Transverse colon (tissue), 4 donors: ENCODE measurements at regions not wholly inside any gene's neighbourhood (a gene's known extent, or its start where the extent isn't known, plus 50 kb on each side); places are given as distances from the start of the nearest gene placed in this dataset.

Experiments
- CTCF ChIP-seq, 5 experiments: fragments of 200-600 bp in 3 of 5; fragments of 450-650 bp in 2 of 5; sonication (generic) in 3 of 5; IDR thresholded peaks; 1 replicate in 2 of 5; 2 replicates in 3 of 5; pipeline ENCODE4 v1.5.1; 2016 to 2017; ENCODE audit warnings: antibody characterized with exemption in 5 of 5, inconsistent platforms in 3 of 5, mild to moderate bottlenecking in 2 of 5, moderate library complexity in 1 of 5
- EP300 ChIP-seq: sonication (generic); formaldehyde crosslinking; IDR thresholded peaks from one replicate; pipeline ENCODE4 v1.6.1; 2017; ENCODE audit warnings: antibody characterized with exemption, low read depth
- POLR2A ChIP-seq: fragments of 450-650 bp; IDR thresholded peaks from one replicate; pipeline ENCODE4 v1.6.1; 2016; ENCODE audit warnings: antibody characterized with exemption, mild to moderate bottlenecking, moderate library complexity
- POLR2AphosphoS5 ChIP-seq, 3 donors: sonication (generic); formaldehyde crosslinking; IDR thresholded peaks; one replicate each; pipeline ENCODE4 v1.6.1; 2016; ENCODE audit warnings: antibody characterized with exemption in 3 of 3

- TF ChIP-seq POLR2A (no peak), CTCF (IDR thresholded peaks at IDR 0.05) (no peak), POLR2AphosphoS5 (IDR thresholded peaks at IDR 0.05) (no peak), EP300 (no peak)
Measured at GRCh38 chr16:86378128-86378527, 132.2 kb upstream of the FOXF1 start.
